Hepatocyte (in vitro differentiated cells): ENCODE measurements at regions not wholly inside any gene's neighbourhood (a gene's known extent, or its start where the extent isn't known, plus 50 kb on each side); places are given as distances from the start of the nearest gene placed in this dataset.

ENCODE experiments used
- DNase-seq: peaks from one replicate; pipeline ENCODE4 v3.0.0-alpha.2; 2016; ENCODE audit warnings: low spot score
- H2AFZ ChIP-seq: fragments of 200-600 bp; sonication (generic); 2 replicates; pipeline ENCODE4 v1.6.0; 2016; ENCODE audit warnings: antibody characterized with exemption, mild to moderate bottlenecking
- H3K27ac ChIP-seq: fragments of 200-600 bp; sonication (generic); 2 replicates; pipeline ENCODE4 v1.5.1; 2016; ENCODE audit warnings: mild to moderate bottlenecking
- H3K27me3 ChIP-seq: fragments of 200-600 bp; sonication (generic); 2 replicates; pipeline ENCODE4 v1.6.1; 2016
- H3K36me3 ChIP-seq: fragments of 200-600 bp; sonication (generic); replicated peaks from 2 replicates; pipeline ENCODE4 v1.5.1; 2016; ENCODE audit warnings: low read depth; ENCODE audit not compliant: insufficient read depth
- H3K4me1 ChIP-seq: fragments of 200-600 bp; sonication (generic); 2 replicates; pipeline ENCODE4 v1.5.1; 2016; ENCODE audit warnings: mild to moderate bottlenecking, moderate library complexity; ENCODE audit not compliant: insufficient read depth
- H3K4me2 ChIP-seq: fragments of 200-600 bp; sonication (generic); 2 replicates; pipeline ENCODE4 v1.6.0; 2016
- H3K4me3 ChIP-seq: fragments of 200-600 bp; sonication (generic); 2 replicates; pipeline ENCODE4 v1.5.1; 2016; ENCODE audit warnings: mild to moderate bottlenecking
- H3K79me2 ChIP-seq: fragments of 200-600 bp; sonication (generic); 2 replicates; pipeline ENCODE4 v1.6.0; 2017; ENCODE audit warnings: mild to moderate bottlenecking
- H3K9me2 ChIP-seq: fragments of 200-600 bp; sonication (generic); replicated peaks from 2 replicates; pipeline ENCODE4 v1.6.0; 2017; ENCODE audit warnings: mild to moderate bottlenecking; ENCODE audit not compliant: insufficient read depth
- H3K9me3 ChIP-seq: fragments of 200-600 bp; sonication (generic); 2 replicates; pipeline ENCODE4 v1.5.1; 2016; ENCODE audit warnings: low read depth, mild to moderate bottlenecking
- H4K20me1 ChIP-seq: fragments of 200-600 bp; sonication (generic); 2 replicates; pipeline ENCODE4 v1.6.0; 2016; ENCODE audit warnings: mild to moderate bottlenecking; ENCODE audit not compliant: insufficient read depth, poor library complexity, severe bottlenecking
- CTCF ChIP-seq: fragments of 200-600 bp; sonication (generic); IDR thresholded peaks from 2 replicates; pipeline ENCODE4 v1.5.1; 2016; ENCODE audit warnings: antibody characterized with exemption, mild to moderate bottlenecking; ENCODE audit not compliant: poor library complexity
- EZH2 ChIP-seq: fragments of 200-600 bp; sonication (generic); IDR thresholded peaks from 2 replicates; pipeline ENCODE4 v1.6.1; 2016; ENCODE audit warnings: antibody characterized with exemption, mild to moderate bottlenecking, borderline replicate concordance
- EZH2phosphoT487 ChIP-seq: fragments of 200-600 bp; sonication (generic); IDR thresholded peaks from one replicate; pipeline ENCODE4 v1.6.1; 2018; ENCODE audit warnings: antibody characterized with exemption, mild to moderate bottlenecking, low read depth, moderate library complexity; ENCODE audit not compliant: unreplicated experiment, severe bottlenecking
- WGBS: methylation state at CpG from one replicate; pipeline ENCODE4 v1.1.6; 2016; ENCODE audit warnings: low lambda C conversion rate; ENCODE audit errors: missing lambda C conversion rate; 5-methylcytosine and 5-hydroxymethylcytosine counted together

- Histone ChIP-seq H4K20me1 (no peaks in the 10 kb centered on the region), H3K9me2 (no peaks in the 10 kb centered on the region), H3K4me3 (no peak overlapping the region), H3K27ac (no peak overlapping the region), H2AFZ (no peak overlapping the region), H3K27me3 (no peaks in the 10 kb centered on the region), H3K4me2 (no peak overlapping the region), H3K79me2 (no peaks in the 10 kb centered on the region), H3K36me3 (no peaks in the 10 kb centered on the region), H3K9me3 (no peaks in the 10 kb centered on the region), H3K4me1 (no peaks in the 10 kb centered on the region)
- no peak for TF ChIP-seq EZH2
- no peak for TF ChIP-seq EZH2phosphoT487
- no peak for TF ChIP-seq CTCF
- no peak for DNase-seq
- WGBS = 72% methylated on average over 4 of the region's 4 CpGs
These were observed 149.8 kb upstream of the TLL1 start for GRCh38 chr4:165723051-165723795.

- Histone ChIP-seq H3K36me3 (no peaks in the 10 kb centered on the region), H3K27ac (no peak overlapping the region), H3K9me2 (no peaks in the 10 kb centered on the region), H3K9me3 (no peaks in the 10 kb centered on the region), H3K27me3 (no peaks in the 10 kb centered on the region), H3K4me2 (no peak overlapping the region), H3K4me1 (no peaks in the 10 kb centered on the region), H3K79me2 (no peaks in the 10 kb centered on the region), H2AFZ (no peak overlapping the region), H4K20me1 (no peaks in the 10 kb centered on the region), H3K4me3 (no peak overlapping the region)
- WGBS = 81% methylated on average over 2 of the region's 2 CpGs
- DNase-seq = no peak
- TF ChIP-seq EZH2phosphoT487 = no peak
These were observed 148.3 kb upstream of the TLL1 start for GRCh38 chr4:165724786-165725185.

- 92% methylated on average over 1 of the region's 1 CpG for WGBS
- TF ChIP-seq EZH2 (no peak), EZH2phosphoT487 (no peak), CTCF (no peak)
- H3K4me1 ChIP-seq = no peaks in the 10 kb centered on the region
These were observed 147.7 kb upstream of the TLL1 start for GRCh38 chr4:165725352-165725751.

GRCh38 chr4:165726831-165727230, 146.2 kb upstream of the TLL1 start:
- no peak overlapping the region for H3K4me3 ChIP-seq
- no peak overlapping the region for H2AFZ ChIP-seq
- H3K9me3 ChIP-seq = no peaks in the 10 kb centered on the region
- H3K4me2 ChIP-seq = no peak overlapping the region
- H3K79me2 ChIP-seq = no peaks in the 10 kb centered on the region
- no peaks in the 10 kb centered on the region for H3K4me1 ChIP-seq
- no peaks in the 10 kb centered on the region for H3K27me3 ChIP-seq
- no peaks in the 10 kb centered on the region for H3K36me3 ChIP-seq
- WGBS = 92% methylated on average over 2 of the region's 2 CpGs
- no peak overlapping the region for H3K27ac ChIP-seq
- H3K9me2 ChIP-seq = no peaks in the 10 kb centered on the region
- no peak for DNase-seq
- no peak for TF ChIP-seq EZH2phosphoT487
- TF ChIP-seq CTCF = no peak
- no peak for TF ChIP-seq EZH2
- H4K20me1 ChIP-seq = no peaks in the 10 kb centered on the region

More at GRCh38 chr4:165725352-165725751, 147.7 kb upstream of the TLL1 start:
- no peak overlapping the region for H3K27ac ChIP-seq
- no peak overlapping the region for H2AFZ ChIP-seq
- H3K9me2 ChIP-seq = no peaks in the 10 kb centered on the region
- no peaks in the 10 kb centered on the region for H3K9me3 ChIP-seq
- H3K79me2 ChIP-seq = no peaks in the 10 kb centered on the region
- H3K27me3 ChIP-seq = no peaks in the 10 kb centered on the region
- DNase-seq = no peak
- no peak overlapping the region for H3K4me3 ChIP-seq
- no peaks in the 10 kb centered on the region for H4K20me1 ChIP-seq
- H3K4me2 ChIP-seq = no peak overlapping the region
- H3K36me3 ChIP-seq = no peaks in the 10 kb centered on the region
